Endothelial cell (in vitro differentiated cells): ENCODE measurements at regions not wholly inside any gene's neighbourhood (a gene's known extent, or its start where the extent isn't known, plus 50 kb on each side); places are given as distances from the start of the nearest gene placed in this dataset.
"Not testable (repeated sequence)": the region's sequence is repeated elsewhere in the genome, so short reads cannot be mapped to it uniquely, and the experiment has no call there.

ENCODE experiments used
- DNase-seq: peaks from one replicate; pipeline ENCODE4 v3.0.0; 2021; ENCODE audit warnings: low spot score
- H3K27ac Mint-ChIP-seq: one replicate; pipeline ENCODE4 v1.8.0; 2021; ENCODE audit warnings: mixed read lengths, inconsistent platforms; ENCODE audit not compliant: unreplicated experiment
- H3K27me3 Mint-ChIP-seq: one replicate; pipeline ENCODE4 v1.8.0; 2021; ENCODE audit warnings: mild to moderate bottlenecking, moderate library complexity, mixed read lengths, inconsistent platforms; ENCODE audit not compliant: unreplicated experiment
- H3K36me3 Mint-ChIP-seq: one replicate; pipeline ENCODE4 v1.8.0; 2021; ENCODE audit warnings: mild to moderate bottlenecking, low read depth, mixed read lengths, inconsistent platforms; ENCODE audit not compliant: unreplicated experiment
- H3K4me1 Mint-ChIP-seq: one replicate; pipeline ENCODE4 v1.8.0; 2021; ENCODE audit warnings: mild to moderate bottlenecking, mixed read lengths, inconsistent platforms; ENCODE audit not compliant: unreplicated experiment
- H3K4me3 Mint-ChIP-seq: one replicate; pipeline ENCODE4 v1.8.0; 2021; ENCODE audit warnings: mild to moderate bottlenecking, mixed read lengths, inconsistent platforms; ENCODE audit not compliant: unreplicated experiment
- H3K9me3 Mint-ChIP-seq: one replicate; pipeline ENCODE4 v1.8.0; 2021; ENCODE audit warnings: mixed read lengths, inconsistent platforms; ENCODE audit not compliant: unreplicated experiment
- CTCF ChIP-seq: fragments of 200-600 bp; sonication (generic); IDR thresholded peaks from one replicate; pipeline ENCODE4 v1.5.0; 2021; ENCODE audit warnings: antibody characterized with exemption; ENCODE audit not compliant: unreplicated experiment

DNA sequence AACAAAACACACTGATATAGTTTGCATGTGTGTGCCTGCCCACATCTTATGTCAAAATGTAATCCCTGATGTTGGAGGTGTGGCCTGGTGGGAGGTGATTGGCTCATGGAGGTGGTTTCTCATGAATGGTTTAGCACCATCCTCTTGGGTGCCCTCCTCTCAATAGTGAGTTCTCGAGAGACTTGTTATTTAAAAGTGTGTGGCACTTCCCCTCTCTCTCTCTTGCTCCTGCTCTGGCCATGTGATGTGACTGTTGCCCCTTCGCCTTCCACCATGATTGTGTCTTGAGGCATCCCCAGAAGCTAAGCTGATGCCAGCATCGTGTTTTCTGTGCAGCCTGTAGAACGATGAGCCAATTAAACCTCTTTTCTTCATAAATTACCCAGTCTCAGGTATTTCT is 454.1 kb upstream of the DCN start:
- no peak for TF ChIP-seq CTCF
- no peaks in the 10 kb centered on the region for H3K4me1 Mint-ChIP-seq
- H3K4me3 Mint-ChIP-seq, result no peak overlapping the region
- no peaks in the 10 kb centered on the region for H3K36me3 Mint-ChIP-seq
- H3K9me3 Mint-ChIP-seq, result no peaks in the 10 kb centered on the region
- peaks cover 5% of the 10 kb centered on the region for H3K27me3 Mint-ChIP-seq
- no peak for DNase-seq
- H3K27ac Mint-ChIP-seq, result no peak overlapping the region

DNA sequence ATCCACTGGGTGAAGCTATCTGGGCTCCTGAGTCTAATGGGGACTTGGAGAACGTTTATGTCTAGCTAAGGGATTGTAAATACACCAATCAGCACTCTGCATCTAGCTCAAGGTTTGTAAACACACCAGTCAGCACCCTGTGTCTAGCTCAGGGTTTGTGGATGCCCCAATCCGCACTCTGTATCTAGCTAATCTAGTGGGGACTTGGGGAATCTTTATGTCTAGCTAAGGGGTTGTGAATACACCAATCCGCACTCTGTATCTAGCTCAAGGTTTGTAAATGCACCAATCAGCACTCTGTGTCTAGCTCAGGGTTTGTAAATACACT is 451.7 kb upstream of the DCN start:
- not testable (repeated sequence) for DNase-seq, H3K4me3 Mint-ChIP-seq, H3K36me3 Mint-ChIP-seq, H3K27me3 Mint-ChIP-seq, H3K27ac Mint-ChIP-seq, H3K9me3 Mint-ChIP-seq, H3K4me1 Mint-ChIP-seq

GRCh38 chr12:91633734-91634357 is 451.2 kb upstream of the DCN start:
- no peak for TF ChIP-seq CTCF
- DNase-seq, result no peak
- H3K4me1 Mint-ChIP-seq, result no peaks in the 10 kb centered on the region
- H3K36me3 Mint-ChIP-seq, result no peaks in the 10 kb centered on the region
- no peak overlapping the region for H3K27ac Mint-ChIP-seq
- no peaks in the 10 kb centered on the region for H3K9me3 Mint-ChIP-seq
- no peak overlapping the region for H3K4me3 Mint-ChIP-seq
- peaks cover 4% of the 10 kb centered on the region for H3K27me3 Mint-ChIP-seq

DNA sequence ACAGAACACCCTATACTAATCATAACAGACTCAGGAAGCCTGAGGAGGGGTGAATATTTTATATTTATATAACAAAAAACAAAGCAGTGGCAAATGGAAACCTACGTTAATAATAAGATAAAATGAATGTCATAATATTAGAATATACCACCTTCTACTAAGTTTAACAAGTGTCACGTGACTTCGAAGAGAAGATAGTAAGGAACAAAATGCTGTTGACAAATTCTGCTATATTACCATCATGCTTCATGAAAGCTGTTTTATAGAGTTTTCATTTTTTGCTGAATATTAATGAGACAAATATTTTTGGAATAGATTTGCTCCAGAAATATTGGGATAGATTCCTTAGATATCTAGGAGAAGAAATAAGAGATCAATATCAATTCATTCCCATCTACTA is 450.6 kb upstream of the DCN start:
- no peak for TF ChIP-seq CTCF
- Mint-ChIP-seq H3K36me3 (no peaks in the 10 kb centered on the region), H3K27me3 (peaks cover 4% of the 10 kb centered on the region), H3K4me3 (no peak overlapping the region), H3K9me3 (no peaks in the 10 kb centered on the region), H3K4me1 (no peaks in the 10 kb centered on the region), H3K27ac (no peak overlapping the region)
- no peak for DNase-seq

DNA sequence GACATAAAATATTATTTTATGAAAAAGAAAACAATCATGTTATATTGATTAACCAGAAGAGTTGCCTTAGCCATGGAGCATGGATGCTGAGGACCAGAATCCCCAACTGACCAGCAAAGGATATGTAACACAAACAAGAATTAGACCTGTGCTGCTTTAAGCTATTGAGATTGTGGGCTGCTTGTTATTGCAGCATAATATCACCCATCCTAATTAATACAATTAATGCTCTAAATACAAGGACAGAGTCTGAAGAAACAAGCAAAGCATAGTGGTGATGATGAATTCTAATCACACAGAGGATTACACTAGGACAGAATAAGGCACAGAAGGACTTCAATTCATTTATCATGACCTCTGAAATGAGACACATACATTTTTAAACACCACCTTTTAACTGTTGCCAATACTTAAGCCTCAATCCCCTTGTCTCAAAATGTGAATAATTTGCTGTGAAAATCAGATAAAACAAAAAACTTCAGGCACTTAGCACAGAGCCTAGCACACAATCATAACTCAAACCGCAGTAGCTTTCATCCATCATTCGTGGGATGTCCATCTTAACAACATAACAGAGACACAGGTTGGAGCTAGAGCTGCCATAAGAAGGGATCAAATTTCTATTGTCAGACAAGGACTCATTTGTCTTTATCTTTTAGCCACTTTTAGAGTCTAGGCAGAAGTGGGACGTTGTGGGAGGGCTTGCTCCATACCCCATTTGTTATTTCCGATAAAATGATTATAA is 449.6 kb upstream of the DCN start:
- Mint-ChIP-seq H3K4me3 (no peak overlapping the region), H3K27me3 (peaks cover 4% of the 10 kb centered on the region), H3K36me3 (no peaks in the 10 kb centered on the region), H3K27ac (no peak overlapping the region), H3K4me1 (no peaks in the 10 kb centered on the region), H3K9me3 (no peaks in the 10 kb centered on the region)
- TF ChIP-seq CTCF, result no peak
- no peak for DNase-seq
